HCT116 (cell line): ENCODE measurements at regions not wholly inside any gene's neighbourhood (a gene's known extent, or its start where the extent isn't known, plus 50 kb on each side); places are given as distances from the start of the nearest gene placed in this dataset.

Experiments
- ATF3 ChIP-seq: IDR thresholded peaks from 2 replicates; pipeline ENCODE4 v1.6.1; 2012
- CTCF ChIP-seq, 3 experiments: fragments of 200-600 bp in 1 of 3; sonication (generic) in 1 of 3; IDR thresholded peaks in 2 of 3; conservative IDR thresholded peaks in 1 of 3; 2 replicates each; pipeline ENCODE4 v1.5.1; 2012 to 2017; ENCODE audit warnings: low read depth in 2 of 3, low read length in 2 of 3, antibody characterized with exemption in 1 of 3, borderline replicate concordance in 1 of 3, control low read depth in 1 of 3, mild to moderate bottlenecking in 1 of 3, mixed read lengths in 1 of 3, mixed run types in 1 of 3, moderate library complexity in 1 of 3; ENCODE audit not compliant: insufficient read depth in 1 of 3
- EGR1 ChIP-seq: IDR thresholded peaks from 2 replicates; pipeline ENCODE4 v1.6.1; 2012; ENCODE audit warnings: low read depth
- EZH2 ChIP-seq: fragments of 200-600 bp; sonication (generic); IDR thresholded peaks from 2 replicates; pipeline ENCODE4 v1.6.1; 2017; ENCODE audit warnings: antibody characterized with exemption, mixed run types
- EZH2phosphoT487 ChIP-seq: fragments of 200-600 bp; IDR thresholded peaks from 2 replicates; pipeline ENCODE4 v1.6.1; 2018; ENCODE audit warnings: antibody characterized with exemption, borderline replicate concordance
- JUND ChIP-seq: IDR thresholded peaks from 2 replicates; pipeline ENCODE4 v1.6.1; 2012
- POLR2A ChIP-seq: IDR thresholded peaks from 2 replicates; pipeline ENCODE4 v1.7.0; 2011; ENCODE audit warnings: borderline replicate concordance; ENCODE audit not compliant: insufficient read depth, insufficient read length; ENCODE audit errors: extremely low read depth
- POLR2AphosphoS5 ChIP-seq: IDR thresholded peaks from 2 replicates; pipeline ENCODE4 v1.6.1; 2011; ENCODE audit warnings: mild to moderate bottlenecking, low read depth, low read length, moderate library complexity
- RAD21 ChIP-seq: IDR thresholded peaks from 2 replicates; pipeline ENCODE4 v1.6.1; 2012; ENCODE audit warnings: low read depth, mild to moderate bottlenecking
- REST ChIP-seq: IDR thresholded peaks from 2 replicates; pipeline ENCODE4 v1.6.1; 2012; ENCODE audit warnings: low read depth
- SP1 ChIP-seq: IDR thresholded peaks from 2 replicates; pipeline ENCODE4 v1.6.1; 2012; ENCODE audit warnings: low read depth
- YY1 ChIP-seq: IDR thresholded peaks from 2 replicates; pipeline ENCODE4 v1.6.1; 2011; ENCODE audit warnings: low read length, low read depth, moderate library complexity, mild to moderate bottlenecking; ENCODE audit not compliant: insufficient replicate concordance; ENCODE audit errors: extremely low read depth
- ZBTB33 ChIP-seq: IDR thresholded peaks from 2 replicates; pipeline ENCODE4 v1.6.1; 2011; ENCODE audit warnings: mild to moderate bottlenecking, low read length, moderate library complexity; ENCODE audit not compliant: insufficient replicate concordance; ENCODE audit errors: extremely low read depth
- ZFX ChIP-seq: fragments of 450-650 bp; IDR thresholded peaks from 2 replicates; pipeline ENCODE4 v1.6.1; 2017

- TF ChIP-seq ATF3 (no peak), RAD21 (no peak), CTCF (IDR thresholded peaks at IDR 0.05 in 2 of 3, conservative IDR thresholded peaks at IDR 0.05 in 1 of 3; ENCODE audit: borderline replicate concordance in 1 of 3, insufficient read depth in 1 of 3, low read depth in 2 of 3, low read length in 2 of 3) (no peak), EZH2 (no peak), POLR2AphosphoS5 (no peak), EGR1 (no peak), ZBTB33 (no peak), REST (no peak), POLR2A (no peak), JUND (no peak), EZH2phosphoT487 (no peak), YY1 (no peak), ZFX (no peak), SP1 (no peak)
Observed at GRCh38 chr10:3455385-3456334, 283.1 kb upstream of the PITRM1 start.
